ENCODE measurements at regions not wholly inside any gene's neighbourhood (a gene's known extent, or its start where the extent isn't known, plus 50 kb on each side); places are given as distances from the start of the nearest gene placed in this dataset.

- in situ Hi-C loops (cut with MboI; ENCODE audit: low sequenced_read_pairs) (no loop called here), intact Hi-C loops (cut with micrococcal nuclease) (no loop called here), dilution Hi-C loops (cut with HindIII; ENCODE audit: low sequenced_read_pairs, unreplicated experiment) (no loop called here)
- no peak overlapping the region for H2BK120ac ChIP-seq (ENCODE audit: low read depth, low read length)
- no peak overlapping the region for H3K4me3 ChIP-seq (ENCODE audit: insufficient read depth, low read depth, low read length)
- H3K4me2 ChIP-seq (ENCODE audit: low read depth, low read length): no peak overlapping the region
- no peak overlapping the region for H2BK5ac ChIP-seq (ENCODE audit: low read depth, low read length, poor library complexity, severe bottlenecking)
- H4K91ac ChIP-seq (ENCODE audit: insufficient read depth, low read depth, low read length): no peak overlapping the region
- no peak overlapping the region for H3K4ac ChIP-seq (ENCODE audit: low read depth, low read length)
- H3K9ac ChIP-seq (ENCODE audit: low read depth, low read length): no peak overlapping the region
- H3K4me1 ChIP-seq (ENCODE audit: control insufficient read depth, insufficient read depth, low read length): peaks cover 2% of the 10 kb centered on the region; the same call in 1 of the 2 replicates
- H4K8ac ChIP-seq (ENCODE audit: low read depth in 2 of 2, low read length in 2 of 2): no peak overlapping the region
- H3K27ac ChIP-seq (ENCODE audit: insufficient read depth, low read length): no peak overlapping the region
- POLR2A ChIA-PET (ENCODE audit: unreplicated experiment): no interaction called here
- H2AK5ac ChIP-seq (ENCODE audit: low read depth, low read length): no peak overlapping the region
- no peak overlapping the region for H2BK15ac ChIP-seq (ENCODE audit: low read depth, low read length)
- H3K18ac ChIP-seq (ENCODE audit: low read depth, low read length): no peak overlapping the region
- CTCF ChIA-PET: interaction anchor here (1.1 kb wide), 1 partner anchor 23 kb away, joined by 4 read pairs; no protein-coding TSS in a partner anchor
- no peak overlapping the region for H2AK9ac ChIP-seq (replicated peaks; ENCODE audit: low read depth, low read length, poor library complexity)
- BruUV-seq (replicated peaks): no TSS peak
- no peak overlapping the region for H3K14ac ChIP-seq (replicated peaks; ENCODE audit: low read depth, low read length)
- no peak overlapping the region for H4K5ac ChIP-seq (ENCODE audit: low read depth, low read length)
- 60% methylated on average over 1 of the region's 3 CpGs; no CpG with 5 or more reads in 1 of the 2 experiments for WGBS, 2 experiments (ENCODE audit: extremely low coverage in 2 of 2, insufficient read length in 1 of 2)
- no peaks in the 10 kb centered on the region for H3K36me3 ChIP-seq (ENCODE audit: control insufficient read depth, insufficient read depth, low read length)
- no peak overlapping the region for H2BK20ac ChIP-seq (ENCODE audit: low read depth, low read length)
- no peaks in the 10 kb centered on the region for H3K9me3 ChIP-seq (ENCODE audit: control insufficient read depth, insufficient read depth, low read length)
- no peaks in the 10 kb centered on the region for H3K79me1 ChIP-seq (ENCODE audit: low read depth in 1 of 2, low read length in 2 of 2)
- TF ChIP-seq CHD1 (IDR thresholded peaks at IDR 0.05; ENCODE audit: low read depth, low read length) (no peak), ELK1 (IDR thresholded peaks at IDR 0.05; ENCODE audit: borderline replicate concordance, low read depth, low read length) (no peak), POLR2A (IDR thresholded peaks at IDR 0.05; ENCODE audit: low read depth, low read length) (no peak), CEBPB (IDR thresholded peaks at IDR 0.05; ENCODE audit: low read depth, low read length) (no peak), NFE2L2 (IDR thresholded peaks at IDR 0.05; ENCODE audit: low read depth, low read length) (no peak), MAZ (IDR thresholded peaks at IDR 0.05; ENCODE audit: borderline replicate concordance, low read depth, low read length) (no peak), MXI1 (IDR thresholded peaks at IDR 0.05; ENCODE audit: borderline replicate concordance, low read depth, low read length) (no peak), RAD21 (IDR thresholded peaks at IDR 0.05; ENCODE audit: low read length) (no peak), BHLHE40 (IDR thresholded peaks at IDR 0.05; ENCODE audit: low read depth, low read length) (no peak), RFX5 (IDR thresholded peaks at IDR 0.05; ENCODE audit: low read depth, low read length) (no peak), USF2 (IDR thresholded peaks at IDR 0.05; ENCODE audit: low read depth, low read length) (no peak), SMC3 (IDR thresholded peaks at IDR 0.05; ENCODE audit: low read depth, low read length) (no peak), MAFK (IDR thresholded peaks at IDR 0.05; ENCODE audit: low read depth, low read length) (no peak), CTCF (conservative IDR thresholded peaks at IDR 0.05; ENCODE audit: low read depth, low read length) (no peak), FOS (IDR thresholded peaks at IDR 0.05; ENCODE audit: low read depth, low read length) (no peak), RCOR1 (IDR thresholded peaks at IDR 0.05; ENCODE audit: insufficient replicate concordance, low read length) (no peak)
- H3K27me3 ChIP-seq (ENCODE audit: control insufficient read depth, insufficient read depth, low read length): no peaks in the 10 kb centered on the region
- no peak overlapping the region for H2AFZ ChIP-seq (replicated peaks; ENCODE audit: low read length, poor library complexity)
- H4K20me1 ChIP-seq (ENCODE audit: insufficient read depth, low read length): no peaks in the 10 kb centered on the region
- peaks cover 6% of the 10 kb centered on the region for H3K9me1 ChIP-seq (ENCODE audit: insufficient read depth, low read length)
- ATAC-seq (ENCODE audit: low read depth): no peak
- H3K23ac ChIP-seq (ENCODE audit: low read depth, low read length): no peak overlapping the region
- no peak for DNase-seq
- H3K56ac ChIP-seq (ENCODE audit: extremely low read depth, insufficient read depth, low read length): no peak overlapping the region
Measured at GRCh38 chr13:31923134-31923763, 108.3 kb upstream of the FRY start.
